ENCODE measurements at regions not wholly inside any gene's neighbourhood (a gene's known extent, or its start where the extent isn't known, plus 50 kb on each side); places are given as distances from the start of the nearest gene placed in this dataset.

DNA sequence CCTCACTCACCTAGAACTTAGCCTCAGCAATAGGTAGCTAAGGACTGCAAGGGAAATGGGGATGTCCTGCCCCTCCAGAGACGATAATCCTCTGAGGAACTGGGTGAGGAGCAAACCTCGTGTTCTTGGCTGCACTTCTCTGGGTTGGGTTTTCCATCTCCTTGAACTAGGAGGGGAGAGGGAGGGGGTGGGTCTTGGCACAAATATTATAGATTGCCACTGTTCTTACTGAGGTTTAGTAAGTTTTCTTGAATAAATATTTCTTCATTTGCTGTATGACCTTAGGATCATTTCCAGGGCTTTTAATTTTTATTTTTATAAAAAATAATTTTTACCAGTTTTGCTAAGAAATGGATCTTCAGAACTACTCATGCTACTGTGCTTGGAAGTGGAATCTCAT lies 406.7 kb upstream of the FZD8 start:
- TF ChIP-seq, protein P1, sequence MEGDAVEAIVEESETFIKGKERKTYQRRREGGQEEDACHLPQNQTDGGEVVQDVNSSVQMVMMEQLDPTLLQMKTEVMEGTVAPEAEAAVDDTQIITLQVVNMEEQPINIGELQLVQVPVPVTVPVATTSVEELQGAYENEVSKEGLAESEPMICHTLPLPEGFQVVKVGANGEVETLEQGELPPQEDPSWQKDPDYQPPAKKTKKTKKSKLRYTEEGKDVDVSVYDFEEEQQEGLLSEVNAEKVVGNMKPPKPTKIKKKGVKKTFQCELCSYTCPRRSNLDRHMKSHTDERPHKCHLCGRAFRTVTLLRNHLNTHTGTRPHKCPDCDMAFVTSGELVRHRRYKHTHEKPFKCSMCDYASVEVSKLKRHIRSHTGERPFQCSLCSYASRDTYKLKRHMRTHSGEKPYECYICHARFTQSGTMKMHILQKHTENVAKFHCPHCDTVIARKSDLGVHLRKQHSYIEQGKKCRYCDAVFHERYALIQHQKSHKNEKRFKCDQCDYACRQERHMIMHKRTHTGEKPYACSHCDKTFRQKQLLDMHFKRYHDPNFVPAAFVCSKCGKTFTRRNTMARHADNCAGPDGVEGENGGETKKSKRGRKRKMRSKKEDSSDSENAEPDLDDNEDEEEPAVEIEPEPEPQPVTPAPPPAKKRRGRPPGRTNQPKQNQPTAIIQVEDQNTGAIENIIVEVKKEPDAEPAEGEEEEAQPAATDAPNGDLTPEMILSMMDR (conservative IDR thresholded peaks at IDR 0.05 in 1 of 2, IDR thresholded peaks at IDR 0.05 in 1 of 2; ENCODE audit: low read depth in 1 of 2, low read length in 2 of 2), result no peak
- no peak for TF ChIP-seq EZH2 (IDR thresholded peaks at IDR 0.05; ENCODE audit: low read length, missing control alignments)

Data from fibroblast of lung (primary cell).